Subcutaneous abdominal adipose tissue (tissue), 5 donors: ENCODE measurements at regions not wholly inside any gene's neighbourhood (a gene's known extent, or its start where the extent isn't known, plus 50 kb on each side); places are given as distances from the start of the nearest gene placed in this dataset.

Experiments used
- H3K27ac ChIP-seq: one replicate; pipeline ENCODE4 v1.7.0; 2013; ENCODE audit warnings: low read depth, mild to moderate bottlenecking, inconsistent platforms, low read length, moderate library complexity
- H3K27me3 ChIP-seq, 5 donors: one replicate each; pipeline ENCODE4 v1.7.0; 2013; ENCODE audit warnings: low read length in 5 of 5, inconsistent platforms in 1 of 5; ENCODE audit not compliant: control insufficient read depth in 5 of 5, insufficient read depth in 4 of 5
- H3K36me3 ChIP-seq, 5 donors: one replicate each; pipeline ENCODE4 v1.7.0; 2013; ENCODE audit warnings: low read length in 5 of 5; ENCODE audit not compliant: control insufficient read depth in 5 of 5, insufficient read depth in 5 of 5
- H3K4me1 ChIP-seq, 5 donors: one replicate each; pipeline ENCODE4 v1.7.0; 2013; ENCODE audit warnings: low read length in 5 of 5, mild to moderate bottlenecking in 3 of 5, moderate library complexity in 1 of 5; ENCODE audit not compliant: control insufficient read depth in 5 of 5, insufficient read depth in 5 of 5
- H3K4me3 ChIP-seq, 5 donors: one replicate each; pipeline ENCODE4 v1.7.0; 2013; ENCODE audit warnings: low read length in 5 of 5, low read depth in 1 of 5
- H3K9ac ChIP-seq, 5 donors: one replicate each; pipeline ENCODE4 v1.7.0; 2013; ENCODE audit warnings: low read length in 5 of 5, mild to moderate bottlenecking in 4 of 5, moderate library complexity in 3 of 5
- H3K9me3 ChIP-seq, 5 donors: one replicate each; pipeline ENCODE4 v1.7.0; 2013; ENCODE audit warnings: low read length in 5 of 5; ENCODE audit not compliant: control insufficient read depth in 5 of 5
- donor health status: healthy.
- donor health status: healthy.
- donor health status: healthy.
- donor health status: healthy.
- donor health status: healthy.

DNA sequence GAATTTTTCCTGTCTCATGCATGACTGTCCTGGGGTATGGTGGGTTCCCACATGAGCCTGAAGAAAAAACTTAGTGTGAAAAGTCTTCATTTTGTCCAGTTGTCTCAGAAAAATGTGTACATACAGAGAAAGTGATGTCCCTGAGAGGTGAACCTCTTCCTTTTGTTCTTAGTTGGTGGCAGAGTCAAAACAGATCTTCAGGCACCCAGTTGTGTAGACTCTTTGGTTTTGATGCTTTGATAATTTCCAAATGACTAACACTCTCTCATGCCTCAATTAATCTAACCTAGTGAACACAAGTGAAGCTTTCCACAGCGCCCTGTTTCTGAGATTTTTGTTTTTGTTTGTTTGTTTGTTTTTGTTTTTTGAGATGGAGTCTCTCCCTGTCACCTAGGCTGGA is 273.5 kb downstream of the PIK3C3 start:
- H3K4me1 ChIP-seq: no peaks in the 10 kb centered on the region
- H3K4me3 ChIP-seq: no peak overlapping the region
- no peaks in the 10 kb centered on the region for H3K36me3 ChIP-seq
- no peaks in the 10 kb centered on the region for H3K27me3 ChIP-seq
- H3K9ac ChIP-seq: no peak overlapping the region
- no peaks in the 10 kb centered on the region for H3K9me3 ChIP-seq
- no peak overlapping the region for H3K27ac ChIP-seq

DNA sequence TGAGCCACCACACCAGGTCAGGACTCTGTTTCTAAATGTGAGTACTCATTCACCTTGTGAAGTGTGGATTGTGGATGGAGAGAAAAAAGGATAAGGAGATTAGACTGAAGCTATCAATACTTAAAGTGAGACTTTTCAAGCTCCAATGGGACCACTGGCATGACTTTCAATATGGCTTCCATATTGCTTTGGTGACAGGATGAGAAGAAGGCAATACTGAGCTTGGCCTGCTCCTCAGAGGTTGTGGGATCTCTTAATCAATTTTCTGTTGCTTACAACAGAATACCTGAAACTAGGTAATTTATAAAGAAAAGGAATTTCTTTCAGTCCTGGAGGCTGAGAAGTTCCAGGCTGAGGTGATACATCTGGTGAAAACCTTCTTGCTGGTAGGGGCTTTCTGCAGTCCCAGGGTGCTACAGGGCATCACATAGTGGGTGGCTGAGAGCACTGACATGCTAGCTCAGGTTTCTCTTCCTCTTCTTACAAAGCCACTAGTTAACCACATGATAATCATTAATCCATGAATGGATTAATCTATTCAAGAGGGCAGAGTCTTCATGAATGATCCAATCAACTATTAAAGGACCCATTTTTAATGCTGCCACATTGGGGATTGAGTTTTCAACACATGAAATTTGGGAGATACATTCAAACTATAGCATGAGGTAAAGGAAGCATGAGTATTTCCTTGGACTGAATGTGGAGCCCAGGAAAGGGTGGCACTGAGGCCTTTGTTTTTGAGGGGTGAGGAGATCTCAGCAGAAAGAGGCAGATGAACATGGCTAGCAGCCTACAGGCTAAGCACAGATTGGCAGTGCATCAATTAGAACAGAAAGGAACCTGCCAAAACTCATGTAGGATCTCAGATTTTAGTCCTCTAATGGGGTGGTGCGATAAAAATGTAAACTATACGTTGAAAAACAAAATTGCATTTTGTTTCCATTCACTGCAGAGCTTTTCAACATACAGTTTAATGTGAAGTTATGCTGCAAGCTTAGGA is 274.5 kb downstream of the PIK3C3 start:
- no peaks in the 10 kb centered on the region for H3K9me3 ChIP-seq
- no peaks in the 10 kb centered on the region for H3K27me3 ChIP-seq
- H3K36me3 ChIP-seq: no peaks in the 10 kb centered on the region
- no peak overlapping the region for H3K9ac ChIP-seq
- H3K4me1 ChIP-seq: no peaks in the 10 kb centered on the region
- H3K27ac ChIP-seq: no peak overlapping the region
- no peak overlapping the region for H3K4me3 ChIP-seq

DNA sequence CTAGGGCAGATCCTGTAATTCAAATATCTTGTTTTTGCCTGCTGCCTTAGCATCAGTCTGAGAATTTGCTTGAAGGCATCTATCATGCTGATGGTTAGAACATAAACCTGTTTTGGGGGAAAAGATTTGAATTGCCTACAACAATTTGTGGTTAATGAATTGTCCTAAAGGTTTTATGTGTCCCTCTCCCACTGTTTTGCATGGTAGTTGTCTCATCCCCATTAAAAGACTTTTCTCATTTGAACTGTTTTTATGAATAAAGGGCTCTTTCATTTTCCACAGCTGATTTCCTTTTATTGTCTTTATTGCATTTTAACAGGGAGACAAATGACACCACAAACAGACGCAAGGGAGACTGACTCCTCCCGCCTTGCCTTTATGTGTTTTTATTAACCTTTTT is 275.6 kb downstream of the PIK3C3 start:
- Histone ChIP-seq H3K9ac (no peak overlapping the region), H3K4me3 (no peak overlapping the region), H3K27me3 (no peaks in the 10 kb centered on the region), H3K27ac (no peak overlapping the region), H3K36me3 (no peaks in the 10 kb centered on the region), H3K4me1 (no peaks in the 10 kb centered on the region), H3K9me3 (no peaks in the 10 kb centered on the region)

DNA sequence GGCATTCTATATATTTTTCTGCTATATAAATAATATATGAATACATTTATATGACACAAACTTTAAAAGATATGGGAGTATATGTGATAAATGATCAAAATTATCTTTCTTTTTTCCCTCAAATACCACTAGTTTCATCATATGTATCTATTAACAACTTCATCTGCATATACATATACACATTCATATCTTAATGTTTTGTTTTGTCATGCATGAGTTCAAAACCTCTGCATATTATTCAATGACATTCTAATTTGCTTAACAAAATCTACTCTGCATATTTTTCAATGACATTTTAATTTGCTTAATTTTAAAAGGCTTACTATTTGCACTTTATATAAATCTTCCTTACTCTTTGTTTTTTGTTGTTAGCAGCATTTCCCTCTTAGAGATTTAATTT is 276.2 kb downstream of the PIK3C3 start:
- Histone ChIP-seq H3K9me3 (no peaks in the 10 kb centered on the region), H3K36me3 (no peaks in the 10 kb centered on the region), H3K4me3 (no peak overlapping the region), H3K27ac (no peak overlapping the region), H3K27me3 (no peaks in the 10 kb centered on the region), H3K4me1 (no peaks in the 10 kb centered on the region), H3K9ac (no peak overlapping the region)

DNA sequence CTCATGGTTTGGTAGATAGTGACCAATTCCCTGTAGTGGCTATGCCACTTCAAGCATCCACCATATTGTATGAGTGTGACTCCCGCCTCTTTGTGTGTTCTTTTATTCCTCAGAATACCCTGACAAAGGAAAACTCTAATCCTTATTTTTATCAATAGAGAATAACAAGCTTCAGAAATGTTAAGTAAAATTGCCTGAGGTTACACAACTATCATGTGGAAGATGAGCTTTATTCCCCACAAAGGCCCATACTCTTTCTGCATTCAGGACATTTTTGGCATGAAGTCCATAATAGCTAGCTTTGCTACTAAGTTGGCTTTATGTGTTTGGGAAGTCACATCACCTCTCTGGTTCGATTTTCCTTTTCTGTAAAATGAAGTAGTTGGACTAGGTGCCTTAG is 276.8 kb downstream of the PIK3C3 start:
- no peak overlapping the region for H3K9ac ChIP-seq
- H3K4me1 ChIP-seq: no peaks in the 10 kb centered on the region
- no peaks in the 10 kb centered on the region for H3K36me3 ChIP-seq
- H3K27me3 ChIP-seq: no peaks in the 10 kb centered on the region
- H3K9me3 ChIP-seq: no peaks in the 10 kb centered on the region
- H3K27ac ChIP-seq: no peak overlapping the region
- H3K4me3 ChIP-seq: no peak overlapping the region

DNA sequence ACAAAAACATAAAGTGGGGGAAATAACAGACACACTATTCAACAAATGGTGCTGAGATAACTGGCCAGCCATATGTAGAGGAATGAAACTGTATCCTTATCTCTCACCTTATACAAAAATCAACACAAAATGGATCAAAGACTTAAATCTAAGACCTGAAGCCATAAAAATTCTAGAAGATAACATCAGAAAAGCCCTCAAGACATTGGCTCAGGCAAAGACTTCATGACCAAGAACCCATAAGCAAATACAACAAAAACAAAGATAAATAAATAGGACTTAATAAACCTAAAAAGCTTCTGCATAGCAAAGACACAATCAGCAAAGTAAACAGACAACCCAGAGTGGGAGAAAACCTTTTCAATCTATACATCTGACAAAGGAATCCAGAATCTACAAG is 278.9 kb downstream of the PIK3C3 start:
- no peak overlapping the region for H3K9ac ChIP-seq
- H3K4me1 ChIP-seq: no peaks in the 10 kb centered on the region
- H3K36me3 ChIP-seq: no peaks in the 10 kb centered on the region
- H3K4me3 ChIP-seq: no peak overlapping the region
- no peaks in the 10 kb centered on the region for H3K27me3 ChIP-seq
- H3K27ac ChIP-seq: no peak overlapping the region
- no peaks in the 10 kb centered on the region for H3K9me3 ChIP-seq

DNA sequence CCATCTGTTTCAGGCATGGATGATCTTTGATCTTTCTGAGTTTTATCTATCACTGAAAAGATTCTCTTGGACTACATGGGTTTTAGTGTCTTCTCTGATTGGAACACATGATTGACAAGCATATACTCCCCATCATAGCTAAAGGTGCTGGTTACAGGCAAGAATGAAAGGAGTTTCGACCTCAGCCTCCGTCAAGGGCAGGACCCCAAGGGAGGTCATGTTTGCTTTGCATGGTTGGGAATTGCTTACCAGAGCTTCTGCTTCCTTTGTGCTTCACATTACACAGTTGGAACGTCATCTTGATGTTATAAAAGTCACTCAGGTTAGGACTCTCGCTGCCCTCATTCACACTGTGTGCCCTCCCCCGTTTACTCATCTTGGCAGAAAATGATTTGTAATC is 287.7 kb downstream of the PIK3C3 start:
- no peak overlapping the region for H3K27ac ChIP-seq
- H3K27me3 ChIP-seq: no peaks in the 10 kb centered on the region
- H3K4me3 ChIP-seq: no peak overlapping the region
- H3K9ac ChIP-seq: no peak overlapping the region
- no peaks in the 10 kb centered on the region for H3K36me3 ChIP-seq
- no peaks in the 10 kb centered on the region for H3K9me3 ChIP-seq
- H3K4me1 ChIP-seq: no peaks in the 10 kb centered on the region

DNA sequence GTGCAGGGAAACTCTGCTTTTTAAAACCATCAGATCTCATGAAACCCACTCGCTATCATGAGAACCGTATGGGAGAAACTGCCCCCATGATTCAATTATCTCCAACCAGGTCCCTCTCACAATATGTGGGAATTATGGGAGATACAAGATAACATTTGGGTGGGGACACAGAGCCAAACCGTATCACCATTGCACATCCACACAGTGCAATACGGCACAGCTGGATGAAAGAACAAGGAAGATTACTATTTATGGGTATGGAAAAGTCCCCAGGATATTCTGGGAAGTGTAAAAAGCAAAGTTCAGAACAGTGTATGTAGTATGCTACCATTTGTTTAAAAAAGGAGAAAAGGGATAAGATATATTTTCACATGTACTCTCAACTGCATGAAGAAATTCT is 290.1 kb downstream of the PIK3C3 start:
- no peaks in the 10 kb centered on the region for H3K4me1 ChIP-seq
- H3K27ac ChIP-seq: no peak overlapping the region
- no peak overlapping the region for H3K4me3 ChIP-seq
- no peaks in the 10 kb centered on the region for H3K36me3 ChIP-seq
- H3K9me3 ChIP-seq: no peaks in the 10 kb centered on the region
- no peak overlapping the region for H3K9ac ChIP-seq
- H3K27me3 ChIP-seq: no peaks in the 10 kb centered on the region

DNA sequence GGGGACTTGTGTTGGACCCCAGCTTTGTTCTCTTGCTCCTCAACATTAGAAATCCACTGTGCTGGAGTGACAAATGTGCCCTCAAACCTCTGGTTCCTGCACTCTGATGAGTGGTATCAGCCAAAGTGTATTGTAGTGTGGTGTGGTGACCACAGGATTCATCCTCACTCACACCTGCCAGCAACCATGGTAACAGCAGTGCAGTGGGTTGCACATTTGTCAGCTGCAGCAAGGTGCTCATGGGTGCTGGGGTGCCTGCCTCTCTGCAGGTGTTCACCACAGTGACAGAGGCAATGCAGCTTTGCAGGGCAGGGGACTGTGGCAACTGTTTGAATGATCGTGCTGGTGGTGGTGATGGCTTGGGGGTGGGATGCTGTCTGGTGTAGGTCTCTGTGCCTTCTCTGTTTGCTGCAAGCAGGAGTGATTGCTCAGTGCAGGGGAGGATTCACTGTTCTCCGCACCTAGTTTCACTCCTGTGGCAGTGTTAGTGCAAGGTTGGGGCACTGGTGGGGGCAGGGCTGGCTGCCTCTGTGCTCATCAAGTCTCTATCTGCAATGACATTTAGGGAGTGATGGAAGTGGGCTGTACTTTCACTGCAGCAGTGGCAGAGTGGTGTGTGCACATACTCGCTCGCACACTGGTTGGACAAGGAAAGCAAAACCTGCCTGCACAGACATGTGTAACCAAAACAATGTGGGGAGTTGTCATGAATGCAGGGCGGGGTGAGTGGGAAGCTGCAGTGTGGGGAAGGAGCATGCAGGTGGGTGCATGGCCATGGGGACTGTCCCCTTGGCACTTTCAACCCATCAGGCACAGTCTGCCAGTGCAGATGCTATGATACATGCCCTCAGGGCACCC is 301.1 kb downstream of the PIK3C3 start:
- Histone ChIP-seq H3K9me3 (peaks cover 0 to 5% (median 0%) of the 10 kb centered on the region in 5 donors), H3K27ac (no peak overlapping the region), H3K9ac (no peak overlapping the region), H3K27me3 (peaks cover 0 to 3% (median 0%) of the 10 kb centered on the region in 5 donors), H3K4me3 (no peak overlapping the region), H3K4me1 (no peaks in the 10 kb centered on the region), H3K36me3 (no peaks in the 10 kb centered on the region)
